K562 (cell line): ENCODE measurements at regions not wholly inside any gene's neighbourhood (a gene's known extent, or its start where the extent isn't known, plus 50 kb on each side); places are given as distances from the start of the nearest gene placed in this dataset.

Source experiments
- ATAC-seq: fragments of 200-7000 bp; cut with Tn5 transposase; 3 replicates; pipeline ENCODE4 v1.9.1; 2020; ENCODE audit warnings: moderate library complexity
- BruUV-seq: library from RNA; stranded (reverse); fragments of 400-500 nt; replicated peaks from 2 replicates; lab custom pipeline; 2021; lab: Mats Ljungman, UMichigan
- CTCF ChIA-PET: fragments of 300-600 bp; formaldehyde crosslinking; extraction: SDS; loops from one replicate; lab custom pipeline; 2021; ENCODE audit warnings: low intra/inter-chr PET ratio; lab: Yijun Ruan, JAX
- POLR2A ChIA-PET: fragments of 300-600, 350-650 bp; sonication (Branson Sonifier 250); formaldehyde crosslinking; extraction: SDS; loops from one replicate; lab custom pipeline; 2021; ENCODE audit warnings: antibody characterized with exemption, inconsistent platforms; lab: Yijun Ruan, JAX
- DNase-seq, 4 experiments: peaks; one replicate each; pipeline versions ENCODE4 v3.0.0 to v3.0.0-alpha.2; 2011 to 2018; ENCODE audit warnings: low spot score in 3 of 4, mixed read lengths in 3 of 4; ENCODE audit errors: extremely low read depth in 1 of 4
- FAIRE-seq: peaks from 2 replicates; lab custom pipeline; 2011; peaks lifted over from hg19 to GRCh38; lab: Jason Lieb, UNC
- H2AFZ ChIP-seq: 2 replicates; pipeline ENCODE4 v1.6.0; 2011; ENCODE audit warnings: low read depth, low read length, control low read depth, inconsistent platforms
- H3K27ac ChIP-seq: fragments of 200-600 bp; 3 replicates; pipeline ENCODE4 v1.8.0; 2011; ENCODE audit warnings: low read depth, mild to moderate bottlenecking, control low read depth, inconsistent platforms, low read length, moderate library complexity, mixed read lengths; ENCODE audit errors: extremely low read depth
- H3K27me3 ChIP-seq, 2 experiments: fragments of 300-600 bp in 1 of 2; 2 replicates in 1 of 2; 3 replicates in 1 of 2; pipeline versions ENCODE4 v1.6.0 to v1.8.0; 2011; ENCODE audit warnings: inconsistent platforms in 2 of 2, low read length in 2 of 2, mild to moderate bottlenecking in 1 of 2, mixed read lengths in 1 of 2, moderate library complexity in 1 of 2; ENCODE audit not compliant: control insufficient read depth in 2 of 2, insufficient read depth in 2 of 2
- H3K36me3 ChIP-seq: fragments of 300-600 bp; 3 replicates; pipeline ENCODE4 v1.8.0; 2011; ENCODE audit warnings: mild to moderate bottlenecking, low read length, inconsistent platforms; ENCODE audit not compliant: control insufficient read depth, insufficient read depth
- H3K4me1 ChIP-seq, 2 experiments: fragments of 200-600 bp in 1 of 2; replicated peaks in 1 of 2; 2 replicates in 1 of 2; 3 replicates in 1 of 2; pipeline versions ENCODE4 v1.5.1 to v1.8.0; 2011; ENCODE audit warnings: inconsistent platforms in 2 of 2, low read length in 2 of 2, mild to moderate bottlenecking in 1 of 2, mixed read lengths in 1 of 2, moderate library complexity in 1 of 2; ENCODE audit not compliant: control insufficient read depth in 2 of 2, insufficient read depth in 2 of 2
- H3K4me2 ChIP-seq: 2 replicates; pipeline ENCODE4 v1.6.1; 2011; ENCODE audit warnings: low read length, control low read depth, inconsistent platforms, mixed read lengths; ENCODE audit not compliant: insufficient read depth
- H3K4me3 ChIP-seq: fragments of 200-600 bp; sonication (generic), shearing (Covaris generic); 2 replicates; pipeline ENCODE4 v1.5.1; 2016; ENCODE audit warnings: control low read depth, inconsistent platforms
- H3K79me2 ChIP-seq: fragments of 200-600 bp; 3 replicates; pipeline ENCODE4 v1.8.0; 2011; ENCODE audit warnings: low read length, inconsistent platforms; ENCODE audit not compliant: control insufficient read depth, insufficient read depth
- H3K9ac ChIP-seq, 2 experiments: 2 replicates each; pipeline versions ENCODE4 v1.6.0 to v1.6.1; 2011; ENCODE audit warnings: low read depth in 2 of 2, low read length in 2 of 2, control low read depth in 1 of 2, inconsistent platforms in 1 of 2, mild to moderate bottlenecking in 1 of 2, mixed read lengths in 1 of 2; ENCODE audit not compliant: insufficient read depth in 1 of 2
- H3K9me1 ChIP-seq: one replicate; pipeline ENCODE4 v1.6.0; 2011; ENCODE audit warnings: inconsistent platforms, mild to moderate bottlenecking, low read length, moderate library complexity; ENCODE audit not compliant: control insufficient read depth, insufficient read depth
- H3K9me3 ChIP-seq: replicated peaks from 2 replicates; pipeline ENCODE4 v1.5.1; 2011; ENCODE audit warnings: low read depth, low read length, inconsistent platforms; ENCODE audit not compliant: control insufficient read depth, insufficient read depth
- H4K20me1 ChIP-seq: replicated peaks from 2 replicates; pipeline ENCODE4 v1.6.1; 2011; ENCODE audit warnings: low read length, inconsistent platforms, mixed read lengths; ENCODE audit not compliant: control insufficient read depth, insufficient read depth
- ARID1B ChIP-seq: fragments of 450-650 bp; IDR thresholded peaks from 2 replicates; pipeline ENCODE4 v1.6.1; 2016; ENCODE audit warnings: antibody characterized with exemption, mild to moderate bottlenecking, inconsistent platforms
- CREBBP ChIP-seq: IDR thresholded peaks from one replicate; pipeline ENCODE4 v1.6.1; 2012; ENCODE audit warnings: low read depth, mild to moderate bottlenecking, control low read depth, inconsistent platforms, low read length
- DLX4 ChIP-seq: fragments of 250-450 bp; sonication (Bioruptor Pico); IDR thresholded peaks from 2 replicates; pipeline ENCODE4 v1.6.1; 2021; ENCODE audit warnings: mild to moderate bottlenecking
- GABPB2 ChIP-seq: fragments of 250-450 bp; sonication (Bioruptor Pico); conservative IDR thresholded peaks from 2 replicates; pipeline ENCODE4 v1.5.1; 2021; ENCODE audit warnings: mild to moderate bottlenecking
- HNRNPH1 ChIP-seq: fragments of 200-400 bp; formaldehyde crosslinking; optimal IDR thresholded peaks from 2 replicates; pipeline ENCODE3; 2017; ENCODE audit warnings: low read depth, mild to moderate bottlenecking, low read length, moderate library complexity
- JUN ChIP-seq, 2 experiments: sonication (generic) in 1 of 2; formaldehyde crosslinking in 1 of 2; IDR thresholded peaks; 2 replicates each; pipeline versions ENCODE4 v1.6.1 to v1.8.0; 2012 to 2022; ENCODE audit warnings: borderline replicate concordance in 2 of 2, mild to moderate bottlenecking in 2 of 2, improper control_type of control experiment in 1 of 2, low read depth in 1 of 2, low read length in 1 of 2, missing genetic modification reagents in 1 of 2
- KHSRP ChIP-seq: fragments of 450-650 bp; IDR thresholded peaks from 2 replicates; pipeline ENCODE4 v1.6.1; 2017
- KLF6 ChIP-seq: fragments of 250-450 bp; sonication (Bioruptor Pico); IDR thresholded peaks from 2 replicates; pipeline ENCODE4 v1.4.0; 2020; ENCODE audit warnings: mild to moderate bottlenecking, moderate library complexity, borderline replicate concordance
- MLX ChIP-seq, 2 experiments: fragments of 450-650 bp in 1 of 2; sonication (generic) in 1 of 2; formaldehyde crosslinking; conservative IDR thresholded peaks; 2 replicates each; pipeline versions ENCODE4 v1.4.0 to v1.8.1; 2020 to 2022; ENCODE audit warnings: mild to moderate bottlenecking in 1 of 2, missing genetic modification reagents in 1 of 2
- NCOA1 ChIP-seq: fragments of 450-650 bp; IDR thresholded peaks from 2 replicates; pipeline ENCODE4 v1.6.1; 2016; ENCODE audit warnings: low read depth
- OTX1 ChIP-seq: fragments of 450-650 bp; formaldehyde crosslinking; IDR thresholded peaks from 2 replicates; pipeline ENCODE4 v1.4.0; 2022; ENCODE audit warnings: mild to moderate bottlenecking
- RFX5 ChIP-seq: IDR thresholded peaks from 2 replicates; pipeline ENCODE4 v1.6.1; 2011; ENCODE audit warnings: low read depth, mild to moderate bottlenecking, improper control_type of control experiment, low read length
- SMAD4 ChIP-seq: fragments of 250-450 bp; sonication (Bioruptor Pico); conservative IDR thresholded peaks from 2 replicates; pipeline ENCODE4 v1.8.0; 2021; ENCODE audit warnings: inconsistent platforms, mild to moderate bottlenecking, moderate library complexity
- SOX6 ChIP-seq: fragments of 450-650 bp; IDR thresholded peaks from 2 replicates; pipeline ENCODE4 v1.6.1; 2014; ENCODE audit warnings: mild to moderate bottlenecking
- ZFP30 ChIP-seq: fragments of 250-450 bp; sonication (Bioruptor Pico); IDR thresholded peaks from 2 replicates; pipeline ENCODE4 v1.8.0; 2022; ENCODE audit warnings: moderate library complexity, mild to moderate bottlenecking, inconsistent platforms, borderline replicate concordance
- ZNF282 ChIP-seq: sonication (generic); formaldehyde crosslinking; IDR thresholded peaks from 2 replicates; pipeline ENCODE4 v1.8.1; 2023; ENCODE audit warnings: missing genetic modification reagents
- ZNF316 ChIP-seq: fragments of 450-650 bp; IDR thresholded peaks from 2 replicates; pipeline ENCODE4 v1.6.1; 2016
- WGBS: fragments of 100-300 bp; shearing (Covaris generic); methylation state at CpG from one replicate; pipeline ENCODE4 v1.1.6; 2016; ENCODE audit warnings: low coverage, mixed read lengths; ENCODE audit not compliant: insufficient coverage; ENCODE audit errors: missing lambda C conversion rate; 5-methylcytosine and 5-hydroxymethylcytosine counted together
- in situ Hi-C: fragments of 300-500 bp; cut with MboI; formaldehyde crosslinking; loops from 4 replicates; pipeline ENCODE4 v1.15.0; 2018; ENCODE audit warnings: inconsistent platforms, mixed read lengths
- intact Hi-C: fragments of 100-400 bp; cut with micrococcal nuclease; formaldehyde crosslinking; loops from 2 replicates; pipeline ENCODE4 v1.14.2; 2022
- TF ChIP-seq, protein P1 (sequence below), 3 experiments: fragments of 200-800 bp in 1 of 3; fragments of 250-450 bp in 1 of 3; fragments of 450-650 bp in 1 of 3; sonication (Bioruptor Pico) in 1 of 3; sonication (Bioruptor generic) in 1 of 3; formaldehyde crosslinking in 1 of 3; IDR thresholded peaks; 2 replicates each; pipeline versions ENCODE4 v1.6.1 to v1.8.0; 2016 to 2022; ENCODE audit warnings: mild to moderate bottlenecking in 2 of 3, missing genetic modification characterization in 2 of 3, missing compliant biosample characterization in 1 of 3, moderate library complexity in 1 of 3

GRCh38 chr9:109934136-109934856 lies 154.3 kb downstream of the PALM2AKAP2 start (continued):
- TF ChIP-seq MLX (CRISPR knock-in tag; conservative IDR thresholded peaks at IDR 0.05) (no peak), ZNF316 (no peak), JUN (IDR thresholded peaks at IDR 0.05; ENCODE audit: borderline replicate concordance, low read depth, low read length) (no peak), JUN (CRISPR knock-in tag; IDR thresholded peaks at IDR 0.05; ENCODE audit: borderline replicate concordance) (no peak), CREBBP (no peak), HNRNPH1 (no peak), ZNF282 (CRISPR knock-in tag) (no peak), NCOA1 (no peak), ZFP30 (CRISPR knock-in tag) (no peak), KLF6 (no peak)

DNA sequence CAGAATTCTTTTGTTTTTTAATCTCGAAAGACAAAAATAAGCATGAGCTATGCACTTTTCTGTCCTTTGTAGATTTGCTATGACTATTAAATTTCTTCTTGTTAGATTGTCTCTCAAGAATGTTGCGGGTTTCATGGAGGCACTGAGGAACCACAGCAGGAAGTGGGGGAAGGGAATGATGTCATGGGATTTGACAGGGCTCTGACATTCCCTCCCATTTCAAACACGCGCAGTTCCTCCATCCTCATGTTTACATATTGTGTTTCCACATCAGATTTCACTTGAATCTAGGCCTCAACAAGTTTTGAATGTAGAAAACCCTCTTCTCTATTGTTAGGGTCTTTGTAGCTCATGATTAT lies 154.8 kb downstream of the PALM2AKAP2 start:
- CTCF ChIA-PET: no interaction called here
- BruUV-seq: no TSS peak
- H3K9me1 ChIP-seq: no peaks in the 10 kb centered on the region
- no peak overlapping the region for H3K9ac ChIP-seq
- peaks cover 0 to 7% of the 10 kb centered on the region in 2 experiments; a peak in 2 of 5 replicates for H3K27me3 ChIP-seq
- H3K4me3 ChIP-seq: no peak overlapping the region
- H3K9me3 ChIP-seq: no peaks in the 10 kb centered on the region
- WGBS: 0% methylated on average over 4 of the region's 4 CpGs
- ATAC-seq: no peak
- POLR2A ChIA-PET: interaction anchor here (0.8 kb wide), 1 partner anchor 1755 kb away, joined by 3 read pairs; no protein-coding TSS in a partner anchor
- no peaks in the 10 kb centered on the region for H4K20me1 ChIP-seq
- no peak overlapping the region for H3K4me2 ChIP-seq
- no peak for FAIRE-seq
- no peak for DNase-seq
- in situ Hi-C loops: no loop called here
- no peaks in the 10 kb centered on the region for H3K36me3 ChIP-seq
- no peaks in the 10 kb centered on the region for H3K4me1 ChIP-seq
- H3K79me2 ChIP-seq: no peaks in the 10 kb centered on the region
- H3K27ac ChIP-seq: no peak overlapping the region
- intact Hi-C loops: no loop called here
- no peak overlapping the region for H2AFZ ChIP-seq
- TF ChIP-seq ZNF316 (no peak), DLX4 (no peak), OTX1 (CRISPR knock-in tag) (no peak), KHSRP (no peak), SMAD4 (CRISPR knock-in tag) (no peak), ARID1B (no peak), SOX6 (no peak), GABPB2 (CRISPR knock-in tag) (no peak), RFX5 (no peak)
- TF ChIP-seq, protein P1, sequence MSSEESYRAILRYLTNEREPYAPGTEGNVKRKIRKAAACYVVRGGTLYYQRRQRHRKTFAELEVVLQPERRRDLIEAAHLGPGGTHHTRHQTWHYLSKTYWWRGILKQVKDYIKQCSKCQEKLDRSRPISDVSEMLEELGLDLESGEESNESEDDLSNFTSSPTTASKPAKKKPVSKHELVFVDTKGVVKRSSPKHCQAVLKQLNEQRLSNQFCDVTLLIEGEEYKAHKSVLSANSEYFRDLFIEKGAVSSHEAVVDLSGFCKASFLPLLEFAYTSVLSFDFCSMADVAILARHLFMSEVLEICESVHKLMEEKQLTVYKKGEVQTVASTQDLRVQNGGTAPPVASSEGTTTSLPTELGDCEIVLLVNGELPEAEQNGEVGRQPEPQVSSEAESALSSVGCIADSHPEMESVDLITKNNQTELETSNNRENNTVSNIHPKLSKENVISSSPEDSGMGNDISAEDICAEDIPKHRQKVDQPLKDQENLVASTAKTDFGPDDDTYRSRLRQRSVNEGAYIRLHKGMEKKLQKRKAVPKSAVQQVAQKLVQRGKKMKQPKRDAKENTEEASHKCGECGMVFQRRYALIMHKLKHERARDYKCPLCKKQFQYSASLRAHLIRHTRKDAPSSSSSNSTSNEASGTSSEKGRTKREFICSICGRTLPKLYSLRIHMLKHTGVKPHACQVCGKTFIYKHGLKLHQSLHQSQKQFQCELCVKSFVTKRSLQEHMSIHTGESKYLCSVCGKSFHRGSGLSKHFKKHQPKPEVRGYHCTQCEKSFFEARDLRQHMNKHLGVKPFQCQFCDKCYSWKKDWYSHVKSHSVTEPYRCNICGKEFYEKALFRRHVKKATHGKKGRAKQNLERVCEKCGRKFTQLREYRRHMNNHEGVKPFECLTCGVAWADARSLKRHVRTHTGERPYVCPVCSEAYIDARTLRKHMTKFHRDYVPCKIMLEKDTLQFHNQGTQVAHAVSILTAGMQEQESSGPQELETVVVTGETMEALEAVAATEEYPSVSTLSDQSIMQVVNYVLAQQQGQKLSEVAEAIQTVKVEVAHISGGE (CRISPR knock-in tag; IDR thresholded peaks at IDR 0.05): no peak
